GM19395 (cell line): ENCODE measurements at regions not wholly inside any gene's neighbourhood (a gene's known extent, or its start where the extent isn't known, plus 50 kb on each side); places are given as distances from the start of the nearest gene placed in this dataset.
"Not testable (repeated sequence)": the region's sequence is repeated elsewhere in the genome, so short reads cannot be mapped to it uniquely, and the experiment has no call there.

Experiments
- ATAC-seq: cut with Tn5 transposase; IDR thresholded peaks from one replicate; pipeline ENCODE4 v1.9.1; 2021; ENCODE audit warnings: mild to moderate bottlenecking, moderate library complexity; ENCODE audit not compliant: unreplicated experiment

GRCh38 chr1:199804526-199804925 is 223.0 kb upstream of the NR5A2 start:
- ATAC-seq = no peak

GRCh38 chr1:199808110-199808870 is 219.2 kb upstream of the NR5A2 start:
- no peak for ATAC-seq

- ATAC-seq = no peak
Measured at GRCh38 chr1:199809311-199809710, 218.2 kb upstream of the NR5A2 start.

- ATAC-seq = no peak
Measured at GRCh38 chr1:199811163-199811562, 216.3 kb upstream of the NR5A2 start.

GRCh38 chr1:199813198-199813597 is 214.3 kb upstream of the NR5A2 start:
- no peak for ATAC-seq

GRCh38 chr1:199815947-199816346 is 211.6 kb upstream of the NR5A2 start:
- no peak for ATAC-seq

- ATAC-seq = no peak
Measured at GRCh38 chr1:199817266-199817665, 210.2 kb upstream of the NR5A2 start.

GRCh38 chr1:199821029-199821779 is 206.3 kb upstream of the NR5A2 start:
- no peak for ATAC-seq

- no peak for ATAC-seq
Measured at GRCh38 chr1:199832451-199832850, 195.1 kb upstream of the NR5A2 start.

- ATAC-seq = no peak
Measured at GRCh38 chr1:199834711-199835110, 192.8 kb upstream of the NR5A2 start.

- ATAC-seq = no peak
Measured at GRCh38 chr1:199836430-199836829, 191.1 kb upstream of the NR5A2 start.

GRCh38 chr1:199837321-199837720 is 190.2 kb upstream of the NR5A2 start:
- no peak for ATAC-seq

GRCh38 chr1:199839608-199840007 is 187.9 kb upstream of the NR5A2 start:
- ATAC-seq = not testable (repeated sequence)

GRCh38 chr1:199843096-199843495 is 184.4 kb upstream of the NR5A2 start:
- ATAC-seq = not testable (repeated sequence)

- ATAC-seq = no peak
Measured at GRCh38 chr1:199843861-199844260, 183.6 kb upstream of the NR5A2 start.

GRCh38 chr1:199847021-199847420 is 180.5 kb upstream of the NR5A2 start:
- ATAC-seq = no peak

- no peak for ATAC-seq
Measured at GRCh38 chr1:199851439-199852140, 175.9 kb upstream of the NR5A2 start.

GRCh38 chr1:199854686-199855321 is 172.7 kb upstream of the NR5A2 start:
- ATAC-seq = no peak

- ATAC-seq = no peak
Measured at GRCh38 chr1:199855580-199855979, 171.9 kb upstream of the NR5A2 start.

GRCh38 chr1:199856216-199856780 is 171.2 kb upstream of the NR5A2 start:
- ATAC-seq = no peak

- ATAC-seq = no peak
Measured at GRCh38 chr1:199857108-199857507, 170.4 kb upstream of the NR5A2 start.
